Endodermal cell (in vitro differentiated cells): ENCODE measurements at regions not wholly inside any gene's neighbourhood (a gene's known extent, or its start where the extent isn't known, plus 50 kb on each side); places are given as distances from the start of the nearest gene placed in this dataset.

Experiments
- DNase-seq: peaks from one replicate; pipeline ENCODE4 v3.0.0-alpha.2; 2017
- H3K27ac ChIP-seq: 2 replicates; pipeline ENCODE4 v1.5.1; 2013; ENCODE audit warnings: mild to moderate bottlenecking, low read depth, low read length, moderate library complexity
- H3K27me3 ChIP-seq: 2 replicates; pipeline ENCODE4 v1.6.1; 2013; ENCODE audit warnings: mild to moderate bottlenecking, low read length, moderate library complexity; ENCODE audit not compliant: insufficient read depth, control insufficient read depth, poor library complexity, severe bottlenecking
- H3K36me3 ChIP-seq: 2 replicates; pipeline ENCODE4 v1.7.0; 2013; ENCODE audit warnings: mild to moderate bottlenecking, low read length, moderate library complexity; ENCODE audit not compliant: control insufficient read depth, insufficient read depth
- H3K4me1 ChIP-seq: one replicate; pipeline ENCODE4 v1.7.0; 2013; ENCODE audit warnings: low read length; ENCODE audit not compliant: control insufficient read depth, insufficient read depth
- H3K4me3 ChIP-seq: 2 replicates; pipeline ENCODE4 v1.5.1; 2013; ENCODE audit warnings: mild to moderate bottlenecking, low read length, moderate library complexity
- H3K9ac ChIP-seq: 2 replicates; pipeline ENCODE4 v1.6.1; 2013; ENCODE audit warnings: mild to moderate bottlenecking, low read length, moderate library complexity; ENCODE audit not compliant: poor library complexity, severe bottlenecking; ENCODE audit errors: extremely low read depth
- H3K9me3 ChIP-seq: 2 replicates; pipeline ENCODE4 v1.6.1; 2013; ENCODE audit warnings: mild to moderate bottlenecking, low read length, moderate library complexity; ENCODE audit not compliant: control insufficient read depth
- H3K27ac Mint-ChIP-seq: 2 replicates; pipeline ENCODE4 v1.8.0; 2020; ENCODE audit warnings: mixed read lengths
- H3K27me3 Mint-ChIP-seq: 2 replicates; pipeline ENCODE4 v1.8.0; 2021; ENCODE audit warnings: mild to moderate bottlenecking, mixed read lengths; ENCODE audit not compliant: insufficient read depth
- H3K36me3 Mint-ChIP-seq: 2 replicates; pipeline ENCODE4 v1.8.0; 2020; ENCODE audit warnings: low read depth, mixed read lengths
- H3K4me1 Mint-ChIP-seq: 2 replicates; pipeline ENCODE4 v1.8.0; 2020; ENCODE audit warnings: mixed read lengths
- H3K4me3 Mint-ChIP-seq: 2 replicates; pipeline ENCODE4 v1.8.0; 2020; ENCODE audit warnings: mild to moderate bottlenecking, moderate library complexity, mixed read lengths
- H3K9me3 Mint-ChIP-seq: 2 replicates; pipeline ENCODE4 v1.8.0; 2020; ENCODE audit warnings: mild to moderate bottlenecking, mixed read lengths
- CTCF ChIP-seq: fragments of 200-600 bp; sonication (generic); conservative IDR thresholded peaks from 2 replicates; pipeline ENCODE4 v1.5.0; 2021; ENCODE audit warnings: antibody characterized with exemption, mild to moderate bottlenecking
- WGBS, 2 experiments: methylation state at CpG; one replicate each; pipeline versions ENCODE4 v1.1.5 to v1.1.7; 2013; ENCODE audit warnings: missing lambda C conversion rate in 2 of 2, mixed read lengths in 1 of 2; ENCODE audit not compliant: insufficient coverage in 1 of 2, insufficient read length in 1 of 2; 5-methylcytosine and 5-hydroxymethylcytosine counted together

GRCh38 chr22:25373961-25374360 lies 154.5 kb downstream of the CRYBB2 start:
- WGBS, 2 experiments = 91 to 93% methylated on average over 7 to 10 of the region's 10 CpGs
- no peak for DNase-seq
- Histone ChIP-seq H3K9ac (no peak overlapping the region), H3K27ac (no peak overlapping the region), H3K4me1 (no peaks in the 10 kb centered on the region), H3K36me3 (no peaks in the 10 kb centered on the region), H3K9me3 (no peaks in the 10 kb centered on the region), H3K4me3 (no peak overlapping the region), H3K27me3 (no peaks in the 10 kb centered on the region)
- no peak for TF ChIP-seq CTCF
- Mint-ChIP-seq H3K36me3 (peaks cover 28% of the 10 kb centered on the region), H3K4me1 (peaks cover 1% of the 10 kb centered on the region), H3K27ac (no peak overlapping the region), H3K27me3 (no peaks in the 10 kb centered on the region), H3K9me3 (no peaks in the 10 kb centered on the region), H3K4me3 (no peak overlapping the region)

DNA sequence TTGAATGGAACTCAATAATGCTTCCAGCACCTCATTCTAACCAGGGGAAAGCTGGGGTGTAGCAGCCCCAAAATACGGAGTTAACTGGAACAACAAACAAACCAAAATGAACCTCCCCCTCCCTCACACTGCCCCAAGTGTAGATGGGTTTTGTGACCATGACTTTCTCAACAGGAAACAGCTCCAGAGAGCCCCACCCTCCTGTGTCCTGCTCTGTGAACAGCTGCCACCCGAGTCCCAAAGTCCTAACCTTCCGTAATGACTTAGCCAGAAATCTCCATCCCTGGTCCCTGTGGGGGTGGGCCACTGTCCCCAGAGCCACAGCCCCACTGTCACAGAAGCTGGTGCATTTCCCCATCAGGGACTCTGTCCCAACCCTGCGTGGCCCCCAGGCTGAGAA lies 155.4 kb downstream of the CRYBB2 start:
- Mint-ChIP-seq H3K36me3 (peaks cover 35% of the 10 kb centered on the region), H3K4me3 (no peak overlapping the region), H3K27ac (peak overlapping the region; percentile 64), H3K9me3 (no peaks in the 10 kb centered on the region), H3K4me1 (peaks cover 1% of the 10 kb centered on the region), H3K27me3 (no peaks in the 10 kb centered on the region)
- TF ChIP-seq CTCF = no peak
- H3K9me3 ChIP-seq = no peaks in the 10 kb centered on the region
- no peaks in the 10 kb centered on the region for H3K4me1 ChIP-seq
- H3K27ac ChIP-seq = no peak overlapping the region
- no peaks in the 10 kb centered on the region for H3K27me3 ChIP-seq
- peaks cover 5% of the 10 kb centered on the region for H3K36me3 ChIP-seq
- no peak for DNase-seq
- H3K9ac ChIP-seq = no peak overlapping the region
- H3K4me3 ChIP-seq = no peak overlapping the region
- 91 to 95% methylated on average over 3 to 4 of the region's 4 CpGs for WGBS, 2 experiments

GRCh38 chr22:25375683-25376082 lies 156.2 kb downstream of the CRYBB2 start:
- Histone ChIP-seq H3K4me1 (no peaks in the 10 kb centered on the region), H3K27ac (no peak overlapping the region), H3K27me3 (no peaks in the 10 kb centered on the region), H3K4me3 (no peak overlapping the region), H3K9me3 (no peaks in the 10 kb centered on the region), H3K36me3 (peaks cover 13% of the 10 kb centered on the region), H3K9ac (no peak overlapping the region)
- Mint-ChIP-seq H3K36me3 (peaks cover 43% of the 10 kb centered on the region), H3K27ac (no peak overlapping the region), H3K4me3 (no peak overlapping the region), H3K4me1 (peaks cover 1% of the 10 kb centered on the region), H3K9me3 (no peaks in the 10 kb centered on the region), H3K27me3 (no peaks in the 10 kb centered on the region)
- WGBS, 2 experiments = 72 to 77% methylated on average over 7 to 10 of the region's 11 CpGs
- peak; percentile 71 for DNase-seq
- peak; percentile 50 for TF ChIP-seq CTCF
